Cerebellar nuclear complex (tissue), 1 donor: ENCODE measurements at regions not wholly inside any gene's neighbourhood (a gene's known extent, or its start where the extent isn't known, plus 50 kb on each side); places are given as distances from the start of the nearest gene placed in this dataset.

ENCODE experiments used
- DNase-seq, 2 experiments: peaks; one replicate each; lab custom pipeline; 2025; lab: John Stamatoyannopoulos, UW

DNA sequence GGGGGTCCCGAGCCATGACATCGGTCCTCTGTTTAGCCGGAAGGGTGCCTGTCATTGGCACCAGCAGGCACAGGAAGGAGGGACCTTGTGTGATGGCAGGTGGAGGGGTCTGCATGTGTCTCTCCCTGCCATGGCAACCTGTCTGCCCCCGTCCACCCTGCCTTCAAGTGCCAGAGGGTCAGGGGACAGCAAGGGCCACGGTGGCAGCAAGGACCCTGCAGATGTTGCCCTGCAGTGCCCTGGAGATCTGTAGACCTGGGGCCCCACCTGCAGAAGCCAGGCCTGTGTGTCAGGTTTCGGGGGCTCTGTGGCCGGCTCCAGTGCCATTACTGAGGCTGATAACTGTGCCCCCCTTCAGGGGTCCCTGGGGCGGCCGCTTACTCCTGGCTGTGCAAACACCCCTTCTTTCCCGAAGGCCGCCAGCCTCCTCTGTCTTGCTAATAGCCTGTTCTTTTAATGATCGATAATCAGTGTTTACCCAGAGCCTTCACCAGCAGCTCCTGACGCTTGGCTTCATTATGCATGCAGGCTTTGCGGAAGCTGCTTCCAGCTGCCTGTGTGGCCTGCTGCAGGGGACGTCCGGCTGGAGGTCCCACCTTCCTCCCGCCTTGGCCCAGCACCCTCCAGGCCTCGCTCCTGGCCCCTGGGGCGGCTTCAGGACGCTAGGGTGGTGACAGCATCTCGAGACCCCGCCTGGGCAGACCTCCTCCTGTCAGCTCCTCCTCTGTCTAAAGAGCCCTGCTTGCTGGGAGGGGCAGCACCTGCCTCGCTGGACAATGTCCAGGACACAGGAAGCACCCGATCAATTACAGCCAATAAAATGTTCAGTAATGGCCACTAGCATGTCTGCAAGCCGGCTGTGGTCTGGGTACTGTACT lies 153.0 kb downstream of the KIF26A start:
- DNase-seq: no peak

DNA sequence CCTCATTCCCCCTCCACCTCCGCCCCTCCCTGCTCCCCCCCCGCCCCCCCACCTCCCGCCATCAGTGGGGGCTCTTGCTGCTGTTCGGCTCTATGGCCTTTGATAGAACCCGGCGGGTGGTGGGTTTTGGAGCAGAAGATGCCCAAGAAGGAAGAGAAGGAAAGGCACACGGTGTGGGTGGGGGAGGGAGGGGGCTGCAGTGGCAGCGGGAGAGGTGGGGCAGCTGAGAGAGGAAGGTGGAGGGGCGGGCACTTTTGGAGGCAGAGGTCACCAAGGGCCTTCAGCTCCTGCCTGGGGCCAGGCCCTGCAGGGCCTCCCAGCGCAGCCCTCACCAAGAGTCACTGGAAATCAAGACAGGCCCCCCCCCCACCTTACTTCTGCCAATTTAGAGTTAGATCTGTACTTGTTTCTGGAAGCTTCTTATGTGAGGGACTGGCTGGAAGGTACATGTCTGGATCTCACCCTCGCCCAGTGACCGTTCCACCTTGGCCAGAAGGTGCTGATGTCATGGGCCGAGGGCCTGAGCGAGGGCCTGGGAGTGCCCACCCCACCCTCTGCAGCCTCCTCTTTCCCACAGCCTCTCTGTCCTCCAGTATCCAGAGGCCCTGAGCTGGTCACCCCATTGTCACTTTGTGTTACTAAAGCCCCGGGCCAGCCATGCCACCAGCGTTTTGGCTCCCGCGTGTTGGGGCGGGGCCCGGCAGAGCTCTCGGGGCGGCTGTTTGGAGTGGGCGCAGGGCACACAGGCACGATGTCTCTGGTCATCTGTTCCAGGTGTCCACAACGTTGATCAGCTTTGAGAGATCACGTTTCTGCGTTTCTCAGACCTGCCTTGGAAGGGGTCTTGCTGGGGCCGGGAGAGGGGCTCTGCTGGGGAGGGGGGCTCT lies 153.9 kb downstream of the KIF26A start:
- no peak for DNase-seq

- no peak for DNase-seq
Measured at GRCh38 chr14:104293231-104293841, 154.9 kb downstream of the KIF26A start.

- no peak for DNase-seq
Measured at GRCh38 chr14:104293851-104294627, 155.7 kb downstream of the KIF26A start.

GRCh38 chr14:104294628-104294982 lies 156.2 kb downstream of the KIF26A start:
- DNase-seq: no peak

- no peak for DNase-seq
Measured at GRCh38 chr14:104294983-104295680, 156.7 kb downstream of the KIF26A start.

DNA sequence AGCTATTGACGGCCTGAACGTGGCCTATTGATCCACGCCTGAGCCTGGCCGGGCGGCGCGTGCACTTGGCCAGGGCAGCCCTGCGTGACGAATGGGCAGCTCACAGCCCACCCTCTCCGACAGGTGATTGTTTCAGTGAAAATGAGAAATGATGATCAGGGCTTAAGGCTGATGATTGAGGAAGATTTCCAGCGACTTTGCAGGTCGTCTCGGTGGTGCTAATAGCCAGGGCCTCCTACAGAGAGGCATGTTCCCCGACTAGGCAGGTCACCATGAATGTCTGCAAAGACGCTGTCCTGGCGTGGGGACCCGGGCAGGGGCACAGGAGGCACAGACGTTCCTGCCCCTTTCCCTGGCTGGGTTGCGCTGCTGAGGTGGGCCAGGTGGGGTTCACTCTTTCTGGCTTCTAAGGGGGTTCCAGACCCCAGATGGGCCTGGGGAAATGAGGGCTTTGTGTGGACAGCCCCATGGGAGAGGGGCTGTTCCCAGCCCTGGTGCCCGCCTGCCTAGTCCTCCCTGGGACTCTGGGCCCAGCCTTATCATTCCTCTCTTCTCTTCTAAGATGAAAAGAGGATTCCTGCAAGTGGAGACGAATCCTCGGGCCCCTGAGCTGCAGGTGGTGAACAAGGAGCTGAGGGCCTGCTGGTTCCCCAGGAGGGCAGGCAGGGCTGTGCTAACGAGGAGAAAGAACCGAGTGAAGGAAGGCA lies 157.4 kb downstream of the KIF26A start:
- DNase-seq: no peak

DNA sequence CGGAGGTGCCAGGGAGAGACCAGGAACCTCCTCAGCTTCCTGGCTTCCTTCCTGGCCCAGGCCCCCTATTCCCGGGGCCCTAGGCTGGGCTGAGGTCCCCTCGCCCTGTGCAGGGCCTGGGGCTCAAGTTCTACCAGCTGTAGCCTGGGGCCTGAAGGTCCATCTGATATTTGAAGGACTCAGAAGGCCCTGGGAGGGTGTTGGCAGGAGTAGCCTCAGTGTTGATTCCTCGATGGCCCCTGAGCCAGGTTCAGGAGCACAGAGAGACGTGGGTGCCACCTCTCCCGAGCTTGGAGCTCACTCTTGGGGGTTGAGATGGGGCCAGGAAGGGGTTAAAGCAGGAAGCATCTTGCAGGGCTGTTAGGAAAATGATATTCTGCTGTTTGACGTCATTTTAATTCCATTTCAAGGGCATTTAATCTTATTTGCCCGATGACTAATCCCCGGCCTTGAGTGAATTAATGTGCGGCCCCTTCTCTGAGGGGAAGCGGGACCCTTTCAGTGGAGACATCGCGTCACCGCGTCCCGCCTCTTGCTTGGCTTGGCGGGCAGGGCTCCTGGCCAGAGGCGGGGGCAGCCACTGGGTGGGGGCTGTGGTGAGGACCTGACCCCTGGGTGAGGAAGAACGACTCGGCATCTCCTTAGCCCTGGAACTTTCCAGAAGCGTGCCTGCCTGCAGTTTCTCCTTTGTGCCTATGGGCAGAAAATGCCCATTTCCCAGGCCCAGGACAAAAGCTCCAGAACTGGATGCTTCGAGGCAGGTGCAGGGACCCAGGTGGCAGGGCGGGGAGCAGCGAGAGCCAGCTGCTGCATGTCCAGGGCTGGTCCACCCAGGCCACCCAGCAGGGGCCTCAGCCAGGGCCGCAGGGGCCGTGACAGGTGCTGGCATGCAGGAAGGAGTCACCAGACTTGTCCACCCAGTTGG lies 158.3 kb downstream of the KIF26A start:
- no peak for DNase-seq

- no peak for DNase-seq
Measured at GRCh38 chr14:104297313-104297704, 158.9 kb downstream of the KIF26A start.

GRCh38 chr14:104297721-104298401 lies 159.5 kb downstream of the KIF26A start:
- DNase-seq: no peak

DNA sequence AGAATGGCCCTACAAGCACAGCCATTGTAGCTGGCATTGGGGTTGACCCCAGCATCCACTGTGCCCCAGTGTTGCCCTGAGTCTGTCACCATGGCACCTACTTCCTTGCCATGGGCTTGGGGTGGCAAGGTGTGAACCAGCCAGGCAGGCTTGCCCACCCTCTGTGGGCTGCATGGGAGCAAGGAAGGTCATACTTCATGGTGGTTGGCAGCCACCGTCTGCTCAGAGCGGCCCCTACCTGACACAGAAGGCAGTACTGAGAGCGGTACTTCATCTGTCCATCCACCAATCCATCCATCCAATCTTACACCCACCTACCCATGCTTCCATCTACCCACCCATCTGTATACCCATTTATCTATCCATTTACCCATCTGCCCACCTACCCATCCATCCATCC lies 160.1 kb downstream of the KIF26A start:
- no peak for DNase-seq

DNA sequence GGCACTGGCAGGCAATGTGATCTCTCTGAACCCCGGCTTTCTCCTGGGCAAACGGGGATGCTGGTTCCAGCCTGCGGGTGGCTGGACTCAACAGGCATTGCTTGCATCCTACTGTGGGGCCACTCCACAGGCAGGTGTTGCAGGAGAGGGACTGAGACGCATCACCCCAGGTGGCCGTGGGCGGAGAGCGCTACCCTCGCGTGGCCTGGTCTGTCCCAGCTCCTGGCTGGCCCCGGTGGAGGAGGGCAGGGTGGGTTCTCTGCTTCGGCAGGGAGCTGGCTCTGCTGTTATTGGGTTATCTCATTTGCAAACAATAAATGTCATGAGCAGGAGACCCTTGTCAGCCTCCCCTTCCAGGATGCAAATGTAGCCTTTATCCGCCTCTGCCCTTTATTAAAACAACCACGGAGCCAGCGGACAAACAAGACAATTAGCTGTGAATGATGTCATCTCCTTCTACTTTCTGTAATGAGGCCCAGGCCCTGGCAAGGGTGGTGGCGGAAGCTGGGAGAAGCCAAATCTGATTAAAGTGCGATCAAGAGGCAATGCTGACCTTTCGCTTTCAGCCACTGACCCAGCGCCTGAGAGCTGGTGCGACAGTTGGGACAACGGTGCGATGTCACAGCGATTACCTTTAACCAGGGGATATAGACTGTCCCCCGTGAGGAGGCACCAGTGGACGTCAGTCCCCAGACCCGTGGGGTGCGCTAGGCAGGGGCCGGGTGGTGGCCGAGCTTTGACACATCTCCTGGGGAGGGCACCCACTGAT lies 161.8 kb downstream of the KIF26A start:
- no peak for DNase-seq

GRCh38 chr14:104301731-104302460 lies 163.5 kb downstream of the KIF26A start:
- DNase-seq: no peak

DNA sequence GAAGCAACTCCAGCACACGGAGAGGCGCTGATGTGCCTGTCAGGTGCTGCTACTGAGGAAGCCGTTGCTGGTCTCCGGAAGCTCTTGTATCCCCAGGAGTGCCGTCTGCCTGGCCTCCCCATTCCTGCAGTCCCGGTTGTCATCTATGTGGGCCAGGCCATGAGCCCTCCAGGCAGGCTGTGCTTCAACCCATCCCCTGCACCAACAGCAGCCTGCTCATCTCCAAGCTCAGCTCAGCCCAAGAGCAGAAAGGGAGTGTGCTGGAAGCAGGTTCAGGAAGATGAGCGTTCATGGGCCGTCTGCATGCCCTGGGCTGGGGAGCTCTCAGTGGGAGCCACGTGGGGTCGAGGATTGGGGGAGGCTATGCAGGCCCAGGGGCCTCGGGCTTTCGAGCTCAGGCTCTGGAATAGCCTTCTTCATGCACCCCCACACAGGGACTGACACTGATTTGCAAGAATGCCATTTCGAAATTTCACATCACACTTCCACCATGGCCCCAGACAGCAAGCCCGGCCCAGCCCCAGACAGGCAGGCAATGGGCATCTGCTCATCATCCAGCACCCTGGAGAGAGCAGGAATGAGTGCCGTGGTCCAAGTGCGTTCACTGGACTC lies 164.5 kb downstream of the KIF26A start:
- no peak for DNase-seq

- no peak for DNase-seq
Measured at GRCh38 chr14:104303705-104304425, 165.5 kb downstream of the KIF26A start.
